H1 (cell line): ENCODE measurements at regions not wholly inside any gene's neighbourhood (a gene's known extent, or its start where the extent isn't known, plus 50 kb on each side); places are given as distances from the start of the nearest gene placed in this dataset.

Source experiments
- CTCF ChIA-PET: fragments of 300-600 bp; sonication (Branson Sonifier 250); formaldehyde crosslinking; loops from one replicate; lab custom pipeline; 2021; ENCODE audit not compliant: partially characterized antibody; lab: Charles Lee
- POLR2A ChIA-PET: fragments of 300-600 bp; sonication (Branson Sonifier 250); formaldehyde crosslinking; loops from one replicate; lab custom pipeline; 2021; ENCODE audit warnings: inconsistent platforms; ENCODE audit not compliant: partially characterized antibody; lab: Charles Lee
- DNase-seq, 2 experiments: peaks; one replicate each; pipeline versions ENCODE4 v3.0.0 to v3.0.0-alpha.2; 2010 to 2022; ENCODE audit warnings: low spot score in 2 of 2, low read depth in 1 of 2, mixed read lengths in 1 of 2
- FAIRE-seq: peaks from 2 replicates; lab custom pipeline; 2011; peaks lifted over from hg19 to GRCh38; lab: Jason Lieb, UNC
- H2AFZ ChIP-seq: 2 replicates; pipeline ENCODE4 v1.8.1; 2012; ENCODE audit warnings: low read length, inconsistent platforms
- H2AK5ac ChIP-seq: 2 replicates; pipeline ENCODE4 v1.6.1; 2013; ENCODE audit warnings: low read depth, low read length
- H2BK120ac ChIP-seq: replicated peaks from 2 replicates; pipeline ENCODE3; 2013; ENCODE audit warnings: low read depth, low read length, inconsistent platforms
- H2BK12ac ChIP-seq: 2 replicates; pipeline ENCODE4 v1.6.1; 2013; ENCODE audit warnings: low read depth, low read length
- H2BK15ac ChIP-seq: 2 replicates; pipeline ENCODE4 v1.6.1; 2013; ENCODE audit warnings: low read length
- H2BK20ac ChIP-seq: 2 replicates; pipeline ENCODE4 v1.6.1; 2013; ENCODE audit warnings: low read length
- H2BK5ac ChIP-seq: 2 replicates; pipeline ENCODE4 v1.6.1; 2013; ENCODE audit warnings: low read depth, low read length
- H3K14ac ChIP-seq: 2 replicates; pipeline ENCODE4 v1.6.1; 2013; ENCODE audit warnings: inconsistent platforms; ENCODE audit not compliant: insufficient read length
- H3K18ac ChIP-seq: 2 replicates; pipeline ENCODE4 v1.6.1; 2013; ENCODE audit warnings: low read length; ENCODE audit errors: extremely low read depth
- H3K23ac ChIP-seq: 2 replicates; pipeline ENCODE4 v1.6.1; 2013; ENCODE audit warnings: inconsistent platforms; ENCODE audit not compliant: insufficient read length
- H3K23me2 ChIP-seq: 2 replicates; pipeline ENCODE4 v1.6.1; 2013; ENCODE audit warnings: low read depth, low read length
- H3K27ac ChIP-seq: 2 replicates; pipeline ENCODE4 v1.6.1; 2011; ENCODE audit warnings: low read depth, low read length, inconsistent platforms
- H3K27me3 ChIP-seq, 4 experiments: replicated peaks in 1 of 4; 1 replicate in 1 of 4; 2 replicates in 3 of 4; pipeline versions ENCODE4 v1.6.1 to v1.8.1; 2011 to 2013; ENCODE audit warnings: low read length in 3 of 4, mild to moderate bottlenecking in 3 of 4, inconsistent platforms in 2 of 4, mixed read lengths in 2 of 4, moderate library complexity in 1 of 4; ENCODE audit not compliant: control insufficient read depth in 3 of 4, insufficient read depth in 3 of 4; ENCODE audit errors: extremely low read depth in 1 of 4
- H3K36me3 ChIP-seq, 4 experiments: 2 replicates each; pipeline versions ENCODE4 v1.6.1 to v1.8.1; 2011 to 2013; ENCODE audit warnings: mild to moderate bottlenecking in 4 of 4, low read length in 3 of 4, moderate library complexity in 2 of 4, control low read depth in 1 of 4, inconsistent platforms in 1 of 4; ENCODE audit not compliant: insufficient read depth in 4 of 4, control insufficient read depth in 2 of 4
- H3K4ac ChIP-seq: replicated peaks from 2 replicates; pipeline ENCODE3; 2013; ENCODE audit warnings: low read length, low read depth, mixed read lengths, inconsistent platforms; ENCODE audit not compliant: insufficient read length
- H3K4me1 ChIP-seq, 4 experiments: replicated peaks in 1 of 4; 1 replicate in 1 of 4; 2 replicates in 3 of 4; pipeline versions ENCODE4 v1.6.1 to v1.8.1; 2011 to 2013; ENCODE audit warnings: low read length in 3 of 4, inconsistent platforms in 2 of 4, mixed read lengths in 1 of 4; ENCODE audit not compliant: insufficient read depth in 4 of 4, control insufficient read depth in 3 of 4
- H3K4me2 ChIP-seq, 2 experiments: 2 replicates each; pipeline versions ENCODE4 v1.6.1 to v1.8.1; 2011 to 2013; ENCODE audit warnings: low read depth in 2 of 2, low read length in 2 of 2, control low read depth in 1 of 2, inconsistent platforms in 1 of 2, mild to moderate bottlenecking in 1 of 2; ENCODE audit not compliant: insufficient read depth in 1 of 2
- H3K4me3 ChIP-seq, 4 experiments: fragments of 200-600, 300-600 bp in 1 of 4; sonication (generic), shearing (Covaris generic), sonication (Bioruptor Twin) in 1 of 4; 2 replicates each; pipeline versions ENCODE4 v1.5.1 to v1.8.1; 2011 to 2016; ENCODE audit warnings: low read length in 4 of 4, low read depth in 3 of 4, control low read depth in 2 of 4, inconsistent platforms in 2 of 4, mild to moderate bottlenecking in 2 of 4, mixed read lengths in 1 of 4, moderate library complexity in 1 of 4; ENCODE audit not compliant: insufficient read depth in 2 of 4; ENCODE audit errors: extremely low read depth in 1 of 4
- H3K56ac ChIP-seq: replicated peaks from 2 replicates; pipeline ENCODE3; 2013; ENCODE audit warnings: low read depth, mild to moderate bottlenecking, mixed read lengths, low read length, inconsistent platforms; ENCODE audit not compliant: insufficient read length
- H3K79me1 ChIP-seq: 2 replicates; pipeline ENCODE4 v1.6.1; 2013; ENCODE audit warnings: low read depth, low read length, control low read depth
- H3K79me2 ChIP-seq, 2 experiments: 2 replicates each; pipeline versions ENCODE4 v1.6.1 to v1.8.1; 2012 to 2013; ENCODE audit warnings: low read length in 2 of 2, mild to moderate bottlenecking in 2 of 2, inconsistent platforms in 1 of 2; ENCODE audit not compliant: insufficient read depth in 2 of 2, control insufficient read depth in 1 of 2
- H3K9ac ChIP-seq, 4 experiments: replicated peaks in 1 of 4; 1 replicate in 1 of 4; 2 replicates in 3 of 4; pipeline versions ENCODE4 v1.6.1 to v1.8.1; 2011 to 2013; ENCODE audit warnings: low read depth in 3 of 4, low read length in 3 of 4, control low read depth in 2 of 4, mild to moderate bottlenecking in 2 of 4, moderate library complexity in 2 of 4, inconsistent platforms in 1 of 4; ENCODE audit errors: extremely low read depth in 1 of 4
- H3K9me3 ChIP-seq, 2 experiments: 2 replicates each; pipeline versions ENCODE4 v1.6.1 to v1.8.1; 2012 to 2013; ENCODE audit warnings: mild to moderate bottlenecking in 2 of 2, moderate library complexity in 2 of 2, control low read depth in 1 of 2, inconsistent platforms in 1 of 2, low read depth in 1 of 2, low read length in 1 of 2, mixed read lengths in 1 of 2; ENCODE audit not compliant: insufficient read depth in 2 of 2
- H4K20me1 ChIP-seq, 2 experiments: replicated peaks in 1 of 2; 2 replicates each; pipeline versions ENCODE3 to v1.8.1; 2011 to 2013; ENCODE audit warnings: inconsistent platforms in 2 of 2, low read length in 2 of 2, mild to moderate bottlenecking in 1 of 2; ENCODE audit not compliant: insufficient read depth in 2 of 2, control insufficient read depth in 1 of 2
- H4K5ac ChIP-seq: 2 replicates; pipeline ENCODE4 v1.6.1; 2013; ENCODE audit warnings: low read length, low read depth, mixed read lengths, inconsistent platforms; ENCODE audit not compliant: insufficient read length
- H4K8ac ChIP-seq: 2 replicates; pipeline ENCODE4 v1.8.0; 2013; ENCODE audit warnings: mild to moderate bottlenecking, moderate library complexity, low read length, inconsistent platforms; ENCODE audit not compliant: insufficient read depth; ENCODE audit errors: extremely low read depth
- H4K91ac ChIP-seq: replicated peaks from 2 replicates; pipeline ENCODE3; 2013; ENCODE audit warnings: low read length, mixed read lengths, inconsistent platforms; ENCODE audit not compliant: insufficient read length
- BACH1 ChIP-seq: IDR thresholded peaks from 2 replicates; pipeline ENCODE4 v1.6.1; 2012; ENCODE audit warnings: low read length, improper control_type of control experiment
- CBX5 ChIP-seq: fragments of 300-800, 300-1000 bp; sonication (generic); IDR thresholded peaks from 2 replicates; pipeline ENCODE4 v1.7.1; 2016; ENCODE audit warnings: antibody characterized with exemption, low read length, low read depth
- HDAC2 ChIP-seq, 2 experiments: fragments of 300-600 bp in 1 of 2; sonication (generic) in 1 of 2; IDR thresholded peaks; 2 replicates each; pipeline ENCODE4 v1.6.1; 2011 to 2012; ENCODE audit warnings: low read depth in 2 of 2, low read length in 2 of 2, mild to moderate bottlenecking in 2 of 2, moderate library complexity in 2 of 2, borderline replicate concordance in 1 of 2, inconsistent platforms in 1 of 2
- JUN ChIP-seq: IDR thresholded peaks from 2 replicates; pipeline ENCODE4 v1.6.1; 2011; ENCODE audit warnings: low read depth, mild to moderate bottlenecking, improper control_type of control experiment, low read length
- JUND ChIP-seq: IDR thresholded peaks from 2 replicates; pipeline ENCODE4 v1.6.1; 2011; ENCODE audit warnings: mild to moderate bottlenecking, improper control_type of control experiment, low read length
- KDM4A ChIP-seq: IDR thresholded peaks from one replicate; pipeline ENCODE4 v1.7.1; 2012; ENCODE audit warnings: low read depth, mild to moderate bottlenecking, moderate library complexity, low read length, inconsistent platforms; ENCODE audit not compliant: severe bottlenecking
- NANOG ChIP-seq: IDR thresholded peaks from 2 replicates; pipeline ENCODE4 v1.6.1; 2011; ENCODE audit warnings: low read length, low read depth, mild to moderate bottlenecking, inconsistent platforms; ENCODE audit not compliant: insufficient read depth, poor library complexity, severe bottlenecking
- NRF1 ChIP-seq: IDR thresholded peaks from 2 replicates; pipeline ENCODE4 v1.6.1; 2011; ENCODE audit warnings: mild to moderate bottlenecking, low read depth, low read length, improper control_type of control experiment
- POLR2AphosphoS5 ChIP-seq: IDR thresholded peaks from 2 replicates; pipeline ENCODE4 v1.6.1; 2011; ENCODE audit warnings: low read depth, low read length
- RAD21 ChIP-seq, 2 experiments: IDR thresholded peaks in 1 of 2; conservative IDR thresholded peaks in 1 of 2; 2 replicates each; pipeline ENCODE4 v1.6.1; 2011; ENCODE audit warnings: low read depth in 2 of 2, low read length in 2 of 2, improper control_type of control experiment in 1 of 2, inconsistent platforms in 1 of 2, mild to moderate bottlenecking in 1 of 2, moderate library complexity in 1 of 2
- SIN3A ChIP-seq, 2 experiments: IDR thresholded peaks in 1 of 2; conservative IDR thresholded peaks in 1 of 2; 2 replicates each; pipeline ENCODE4 v1.6.1; 2011 to 2012; ENCODE audit warnings: low read length in 2 of 2, improper control_type of control experiment in 1 of 2, low read depth in 1 of 2, mild to moderate bottlenecking in 1 of 2
- SP2 ChIP-seq: IDR thresholded peaks from 2 replicates; pipeline ENCODE4 v1.6.1; 2012; ENCODE audit warnings: mild to moderate bottlenecking, low read length, inconsistent platforms
- SP4 ChIP-seq: IDR thresholded peaks from 2 replicates; pipeline ENCODE4 v1.6.1; 2012; ENCODE audit warnings: low read length, inconsistent platforms
- WGBS, 2 experiments: shearing (Covaris generic) in 1 of 2; methylation state at CpG; one replicate each; pipeline versions ENCODE4 v1.1.6 to v1.1.7; 2013 to 2015; ENCODE audit warnings: low lambda C conversion rate in 2 of 2, mixed read lengths in 2 of 2, inconsistent platforms in 1 of 2, low coverage in 1 of 2, missing lambda C conversion rate in 1 of 2; ENCODE audit not compliant: insufficient replicate concordance in 2 of 2, insufficient coverage in 1 of 2, insufficient read length in 1 of 2; ENCODE audit errors: extremely low coverage in 1 of 2, missing lambda C conversion rate in 1 of 2; 5-methylcytosine and 5-hydroxymethylcytosine counted together
- TF ChIP-seq, protein P1 (sequence below): IDR thresholded peaks from 2 replicates; pipeline ENCODE4 v1.6.1; 2011; ENCODE audit warnings: low read depth, mild to moderate bottlenecking, low read length; ENCODE audit not compliant: insufficient read depth

DNA sequence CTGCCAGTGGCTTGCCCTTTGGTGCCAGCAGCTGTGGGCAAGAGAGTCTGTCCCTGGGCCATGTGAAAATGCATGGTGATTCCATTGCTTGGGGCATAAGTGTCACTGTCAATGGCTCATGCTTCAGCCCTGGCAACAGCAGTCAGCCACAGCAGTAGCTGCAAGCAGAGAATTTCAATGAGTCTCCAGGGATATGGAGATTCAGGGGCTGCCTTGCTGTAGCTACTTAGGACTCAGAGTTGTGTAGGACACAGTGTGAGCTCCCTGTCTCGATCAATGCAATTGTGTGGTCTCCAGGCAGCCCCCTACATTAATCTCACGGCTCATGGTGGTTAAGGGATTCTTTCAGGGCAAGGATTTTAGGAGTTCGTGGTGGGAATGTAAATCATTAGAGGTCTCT is 126.3 kb upstream of the STARD3NL start:
- no peak overlapping the region for H2BK20ac ChIP-seq
- no peak overlapping the region for H2BK15ac ChIP-seq
- no peak overlapping the region for H3K4ac ChIP-seq
- no peak overlapping the region; the same call in 1 of the 2 replicates for H4K8ac ChIP-seq
- WGBS, 2 experiments: 86% methylated on average over 3 of the region's 3 CpGs; no CpG with 5 or more reads in 1 of the 2 experiments
- H3K4me3 ChIP-seq: no peak overlapping the region
- H3K14ac ChIP-seq: no peak overlapping the region
- no peak overlapping the region for H4K5ac ChIP-seq
- H3K23ac ChIP-seq: no peak overlapping the region
- no peak for DNase-seq
- no peak overlapping the region for H2BK12ac ChIP-seq
- no peak for FAIRE-seq
- H3K56ac ChIP-seq: no peak overlapping the region
- H3K27ac ChIP-seq: no peak overlapping the region
- no peak overlapping the region for H3K4me2 ChIP-seq
- no peak overlapping the region for H2AK5ac ChIP-seq
- H3K9ac ChIP-seq: no peak overlapping the region
- no peak overlapping the region for H3K18ac ChIP-seq
- no peaks in the 10 kb centered on the region for H3K27me3 ChIP-seq
- peaks cover 0 to 4% (median 0%) of the 10 kb centered on the region in 4 experiments; a peak in 1 of 8 replicates for H3K36me3 ChIP-seq
- H3K23me2 ChIP-seq: no peaks in the 10 kb centered on the region
- H2BK120ac ChIP-seq: no peak overlapping the region
- no peaks in the 10 kb centered on the region for H3K79me2 ChIP-seq
- no peaks in the 10 kb centered on the region for H4K20me1 ChIP-seq
- no peak overlapping the region for H2BK5ac ChIP-seq
- ChIA-PET POLR2A (no interaction called here), CTCF (interaction anchor here (0.7 to 0.9 kb wide), 2 partner anchors 21 to 150 kb away, joined by 3 to 4 read pairs; no protein-coding TSS in a partner anchor)
- peaks cover 11 to 15% of the 10 kb centered on the region in 2 experiments for H3K9me3 ChIP-seq
- H3K79me1 ChIP-seq: no peaks in the 10 kb centered on the region
- no peak overlapping the region for H4K91ac ChIP-seq
- H3K4me1 ChIP-seq: no peaks in the 10 kb centered on the region
- H2AFZ ChIP-seq: no peak overlapping the region
- TF ChIP-seq SP2 (no peak), POLR2AphosphoS5 (no peak), JUND (no peak), SP4 (no peak), HDAC2 (IDR thresholded peaks at IDR 0.05; ENCODE audit: borderline replicate concordance in 1 of 2, low read depth in 2 of 2, low read length in 2 of 2) (no peak), NRF1 (no peak), NANOG (no peak), CBX5 (no peak), KDM4A (no peak), BACH1 (no peak), JUN (no peak), RAD21 (IDR thresholded peaks at IDR 0.05 in 1 of 2, conservative IDR thresholded peaks at IDR 0.05 in 1 of 2; ENCODE audit: low read depth in 2 of 2, low read length in 2 of 2) (no peak), SIN3A (conservative IDR thresholded peaks at IDR 0.05 in 1 of 2, IDR thresholded peaks at IDR 0.05 in 1 of 2; ENCODE audit: low read depth in 1 of 2, low read length in 2 of 2) (no peak)
- TF ChIP-seq, protein P1, sequence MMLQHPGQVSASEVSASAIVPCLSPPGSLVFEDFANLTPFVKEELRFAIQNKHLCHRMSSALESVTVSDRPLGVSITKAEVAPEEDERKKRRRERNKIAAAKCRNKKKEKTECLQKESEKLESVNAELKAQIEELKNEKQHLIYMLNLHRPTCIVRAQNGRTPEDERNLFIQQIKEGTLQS: no peak
